ENCODE measurements at regions not wholly inside any gene's neighbourhood (a gene's known extent, or its start where the extent isn't known, plus 50 kb on each side); places are given as distances from the start of the nearest gene placed in this dataset.

DNA sequence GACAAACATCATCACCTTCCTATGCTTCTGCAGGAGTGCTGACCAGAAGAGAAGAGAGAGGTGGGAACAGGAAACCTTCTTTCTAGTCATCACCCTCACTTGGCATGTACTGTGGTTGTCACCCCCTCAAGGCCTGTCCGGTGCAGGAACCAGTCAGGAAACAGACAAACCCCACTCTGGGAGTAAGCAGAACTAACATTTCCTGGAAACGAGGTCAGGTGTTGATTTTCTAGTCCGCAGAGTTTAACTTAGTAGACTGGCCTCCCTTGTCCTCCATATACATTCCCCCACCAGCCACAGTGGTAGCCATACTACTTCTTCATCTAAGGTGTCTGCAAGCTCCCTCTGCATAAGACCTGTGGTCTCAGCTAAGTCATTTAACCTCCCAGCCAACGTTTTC, 80.7 kb upstream of the NCAM1 start:
- no peaks in the 10 kb centered on the region for H3K36me3 ChIP-seq (ENCODE audit: control insufficient read depth in 4 of 4, insufficient read depth in 3 of 4, low read depth in 1 of 4, low read length in 3 of 4)
- H3K4me3 ChIP-seq (ENCODE audit: low read depth in 1 of 3, low read length in 3 of 3): no peak overlapping the region
- H3K9ac ChIP-seq (ENCODE audit: low read depth in 1 of 2, low read length in 2 of 2): no peak overlapping the region
- no peaks in the 10 kb centered on the region for H3K4me1 ChIP-seq (ENCODE audit: control insufficient read depth in 4 of 4, insufficient read depth in 4 of 4, low read length in 3 of 4)
- no peak overlapping the region for H3K27ac ChIP-seq (ENCODE audit: low read depth in 1 of 2, low read length in 2 of 2)
- no peaks in the 10 kb centered on the region for H3K9me3 ChIP-seq (ENCODE audit: control insufficient read depth in 4 of 4, low read length in 3 of 4)
- peaks cover 0 to 3% (median 0%) of the 10 kb centered on the region in 4 donors for H3K27me3 ChIP-seq (ENCODE audit: control insufficient read depth in 4 of 4, insufficient read depth in 4 of 4, low read length in 3 of 4)
- no peak for DNase-seq (ENCODE audit: low spot score)
- WGBS: 58% methylated on average over 4 of the region's 4 CpGs
- no peak for TF ChIP-seq YY1 (IDR thresholded peaks at IDR 0.05)
- TF ChIP-seq RAD21 (IDR thresholded peaks at IDR 0.05): no peak
- no peak for TF ChIP-seq FOXA1 (IDR thresholded peaks at IDR 0.05)
- TF ChIP-seq, protein P1, sequence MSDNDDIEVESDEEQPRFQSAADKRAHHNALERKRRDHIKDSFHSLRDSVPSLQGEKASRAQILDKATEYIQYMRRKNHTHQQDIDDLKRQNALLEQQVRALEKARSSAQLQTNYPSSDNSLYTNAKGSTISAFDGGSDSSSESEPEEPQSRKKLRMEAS (IDR thresholded peaks at IDR 0.05): no peak
- TF ChIP-seq HNF4G (IDR thresholded peaks at IDR 0.05): no peak
- no peak for TF ChIP-seq FOXA2 (IDR thresholded peaks at IDR 0.05)
- no peak for TF ChIP-seq GABPA (IDR thresholded peaks at IDR 0.05 in 1 of 2, conservative IDR thresholded peaks at IDR 0.05 in 1 of 2)
- TF ChIP-seq HNF4A (conservative IDR thresholded peaks at IDR 0.05): no peak
- no peak for TF ChIP-seq SP1 (IDR thresholded peaks at IDR 0.05)
- TF ChIP-seq TAF1 (conservative IDR thresholded peaks at IDR 0.05): no peak
- TF ChIP-seq, protein P2, sequence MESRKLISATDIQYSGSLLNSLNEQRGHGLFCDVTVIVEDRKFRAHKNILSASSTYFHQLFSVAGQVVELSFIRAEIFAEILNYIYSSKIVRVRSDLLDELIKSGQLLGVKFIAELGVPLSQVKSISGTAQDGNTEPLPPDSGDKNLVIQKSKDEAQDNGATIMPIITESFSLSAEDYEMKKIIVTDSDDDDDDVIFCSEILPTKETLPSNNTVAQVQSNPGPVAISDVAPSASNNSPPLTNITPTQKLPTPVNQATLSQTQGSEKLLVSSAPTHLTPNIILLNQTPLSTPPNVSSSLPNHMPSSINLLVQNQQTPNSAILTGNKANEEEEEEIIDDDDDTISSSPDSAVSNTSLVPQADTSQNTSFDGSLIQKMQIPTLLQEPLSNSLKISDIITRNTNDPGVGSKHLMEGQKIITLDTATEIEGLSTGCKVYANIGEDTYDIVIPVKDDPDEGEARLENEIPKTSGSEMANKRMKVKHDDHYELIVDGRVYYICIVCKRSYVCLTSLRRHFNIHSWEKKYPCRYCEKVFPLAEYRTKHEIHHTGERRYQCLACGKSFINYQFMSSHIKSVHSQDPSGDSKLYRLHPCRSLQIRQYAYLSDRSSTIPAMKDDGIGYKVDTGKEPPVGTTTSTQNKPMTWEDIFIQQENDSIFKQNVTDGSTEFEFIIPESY (IDR thresholded peaks at IDR 0.05): no peak
- no peak for TF ChIP-seq NR2F2 (IDR thresholded peaks at IDR 0.05)

DNA sequence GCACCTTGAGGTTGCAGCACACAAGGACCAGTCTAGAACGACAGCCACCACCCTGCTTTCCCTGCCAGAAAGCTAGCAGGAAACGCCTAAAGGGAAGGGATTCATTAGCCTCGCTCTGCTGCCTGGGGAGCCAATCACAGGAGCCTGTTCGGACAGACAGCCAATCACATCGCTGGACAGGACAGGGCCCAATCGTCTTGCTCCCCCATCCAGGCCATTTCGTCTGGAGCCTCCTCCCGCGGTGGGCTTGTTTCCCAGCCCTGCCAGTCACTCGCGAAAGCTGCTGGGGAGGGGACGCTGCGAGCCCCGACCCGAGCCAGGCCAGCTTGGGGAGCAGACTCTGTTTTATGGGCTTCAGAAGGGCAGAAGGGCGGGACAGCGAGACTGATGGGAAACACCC, 79.8 kb upstream of the NCAM1 start:
- H3K9ac ChIP-seq (ENCODE audit: low read depth in 1 of 2, low read length in 2 of 2): no peak overlapping the region
- DNase-seq (ENCODE audit: low spot score): no peak
- 31% methylated on average over 17 of the region's 17 CpGs for WGBS
- no peak overlapping the region for H3K4me3 ChIP-seq (ENCODE audit: low read depth in 1 of 3, low read length in 3 of 3)
- no peak overlapping the region for H3K27ac ChIP-seq (ENCODE audit: low read depth in 1 of 2, low read length in 2 of 2)
- peaks cover 0 to 3% (median 0%) of the 10 kb centered on the region in 4 donors for H3K27me3 ChIP-seq (ENCODE audit: control insufficient read depth in 4 of 4, insufficient read depth in 4 of 4, low read length in 3 of 4)
- no peaks in the 10 kb centered on the region for H3K4me1 ChIP-seq (ENCODE audit: control insufficient read depth in 4 of 4, insufficient read depth in 4 of 4, low read length in 3 of 4)
- no peaks in the 10 kb centered on the region for H3K36me3 ChIP-seq (ENCODE audit: control insufficient read depth in 4 of 4, insufficient read depth in 3 of 4, low read depth in 1 of 4, low read length in 3 of 4)
- TF ChIP-seq EGR1 (IDR thresholded peaks at IDR 0.05; ENCODE audit: low read depth in 2 of 2) (no peak), JUND (IDR thresholded peaks at IDR 0.05) (no peak), FOXA1 (IDR thresholded peaks at IDR 0.05) (no peak), GABPA (IDR thresholded peaks at IDR 0.05 in 1 of 2, conservative IDR thresholded peaks at IDR 0.05 in 1 of 2) (no peak), SP1 (IDR thresholded peaks at IDR 0.05) (no peak), HNF4A (conservative IDR thresholded peaks at IDR 0.05) (no peak)
- TF ChIP-seq, protein P2 (IDR thresholded peaks at IDR 0.05): no peak
- TF ChIP-seq, protein P3, sequence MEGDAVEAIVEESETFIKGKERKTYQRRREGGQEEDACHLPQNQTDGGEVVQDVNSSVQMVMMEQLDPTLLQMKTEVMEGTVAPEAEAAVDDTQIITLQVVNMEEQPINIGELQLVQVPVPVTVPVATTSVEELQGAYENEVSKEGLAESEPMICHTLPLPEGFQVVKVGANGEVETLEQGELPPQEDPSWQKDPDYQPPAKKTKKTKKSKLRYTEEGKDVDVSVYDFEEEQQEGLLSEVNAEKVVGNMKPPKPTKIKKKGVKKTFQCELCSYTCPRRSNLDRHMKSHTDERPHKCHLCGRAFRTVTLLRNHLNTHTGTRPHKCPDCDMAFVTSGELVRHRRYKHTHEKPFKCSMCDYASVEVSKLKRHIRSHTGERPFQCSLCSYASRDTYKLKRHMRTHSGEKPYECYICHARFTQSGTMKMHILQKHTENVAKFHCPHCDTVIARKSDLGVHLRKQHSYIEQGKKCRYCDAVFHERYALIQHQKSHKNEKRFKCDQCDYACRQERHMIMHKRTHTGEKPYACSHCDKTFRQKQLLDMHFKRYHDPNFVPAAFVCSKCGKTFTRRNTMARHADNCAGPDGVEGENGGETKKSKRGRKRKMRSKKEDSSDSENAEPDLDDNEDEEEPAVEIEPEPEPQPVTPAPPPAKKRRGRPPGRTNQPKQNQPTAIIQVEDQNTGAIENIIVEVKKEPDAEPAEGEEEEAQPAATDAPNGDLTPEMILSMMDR (IDR thresholded peaks at IDR 0.05; ENCODE audit: low read depth, low read length, missing input control): no peak
- no peaks in the 10 kb centered on the region for H3K9me3 ChIP-seq (ENCODE audit: control insufficient read depth in 4 of 4, low read length in 3 of 4)

All from liver (tissue), 8 donors.